HG03103 (cell line): ENCODE measurements at regions not wholly inside any gene's neighbourhood (a gene's known extent, or its start where the extent isn't known, plus 50 kb on each side); places are given as distances from the start of the nearest gene placed in this dataset.

Experiments used
- ATAC-seq: cut with Tn5 transposase; IDR thresholded peaks from one replicate; pipeline ENCODE4 v1.9.1; 2021; ENCODE audit warnings: low read depth; ENCODE audit not compliant: unreplicated experiment

DNA sequence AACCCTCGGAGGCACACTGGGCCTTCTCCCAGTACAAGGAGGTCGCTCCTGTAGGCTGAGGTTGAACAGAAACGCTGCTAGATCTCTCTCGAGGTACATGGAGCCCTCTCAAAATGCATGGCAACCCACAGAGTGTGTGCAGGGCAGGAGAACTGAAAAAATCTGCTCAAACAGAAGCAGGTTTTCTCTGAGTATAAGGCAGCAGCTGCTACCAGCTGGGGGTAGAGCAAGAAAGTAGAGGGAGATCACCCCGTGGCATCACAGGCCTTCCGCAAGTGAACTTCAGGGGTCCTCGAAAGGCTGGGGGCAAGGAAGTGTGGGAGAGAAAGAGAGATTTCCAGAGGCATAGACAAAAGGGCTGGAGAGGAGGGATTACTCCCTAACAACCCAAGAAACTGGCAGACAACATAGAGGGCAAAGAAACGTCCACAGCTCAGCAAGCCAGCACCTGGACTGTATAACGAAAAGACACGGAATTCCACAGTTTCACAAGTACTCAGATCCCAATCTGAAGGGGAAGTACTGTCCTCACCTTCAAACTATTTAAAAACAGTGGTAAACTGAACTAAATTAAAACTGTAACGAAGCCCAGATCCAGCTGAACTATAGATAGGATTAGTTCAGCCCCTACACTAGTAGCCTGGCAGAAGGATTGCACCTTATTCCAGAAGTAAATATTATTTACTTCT is 299.2 kb downstream of the IPMK start:
- no peak for ATAC-seq

DNA sequence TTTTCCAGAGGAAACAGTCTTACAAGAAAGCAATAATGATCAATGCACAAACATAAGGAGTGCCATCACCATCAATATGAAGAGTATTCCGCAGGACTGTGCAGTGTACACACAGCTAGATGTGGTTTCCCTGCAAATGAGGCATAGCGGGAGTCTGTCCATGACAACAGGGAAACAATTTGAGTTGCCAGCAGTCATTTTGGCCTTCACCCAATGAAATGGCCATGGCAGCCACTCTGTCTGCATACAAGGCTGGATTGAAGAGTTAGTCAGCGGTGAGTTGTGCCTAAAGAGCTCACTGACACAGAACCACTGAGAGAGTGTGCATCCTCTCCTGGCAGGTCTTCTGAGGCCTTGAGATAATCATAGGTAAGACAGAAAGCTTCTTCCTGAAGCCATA is 303.3 kb downstream of the IPMK start:
- no peak for ATAC-seq

DNA sequence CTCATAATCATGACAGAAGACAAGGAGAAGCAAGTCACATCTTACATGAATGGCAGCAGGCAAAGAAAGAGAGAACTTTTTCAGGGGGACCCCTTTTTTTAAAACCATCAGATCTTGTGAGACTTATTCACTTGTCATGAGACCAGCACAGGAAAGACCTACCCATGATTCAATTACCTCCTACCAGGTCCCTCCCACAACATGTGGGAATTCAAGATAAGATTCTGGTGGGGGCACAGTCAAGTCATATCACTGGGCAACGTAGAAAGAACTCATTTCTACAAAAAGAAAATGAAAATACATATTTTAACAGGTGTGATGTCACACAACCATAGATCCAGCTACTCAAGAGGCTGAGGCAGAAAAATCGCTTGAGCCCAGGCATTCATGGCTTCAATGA is 304.1 kb downstream of the IPMK start:
- ATAC-seq: no peak

DNA sequence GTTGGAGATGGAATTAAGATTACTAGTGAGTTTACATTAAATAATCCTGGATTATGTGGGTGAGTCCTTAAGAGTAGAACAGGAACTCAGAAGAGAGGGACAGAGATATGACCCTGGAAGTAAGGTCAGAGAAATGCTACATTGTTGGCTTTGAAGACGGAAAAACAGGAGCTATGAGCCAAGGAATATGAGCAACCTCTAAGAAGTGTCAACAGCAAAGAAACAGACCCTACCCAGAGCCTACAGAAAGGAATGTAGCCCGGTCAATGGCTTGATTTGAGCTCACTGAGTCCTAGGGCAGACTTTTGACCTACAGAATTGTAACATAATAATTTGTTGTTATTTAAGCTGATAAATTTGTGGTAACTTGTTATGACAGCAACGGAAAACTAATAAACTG is 304.9 kb downstream of the IPMK start:
- no peak for ATAC-seq

DNA sequence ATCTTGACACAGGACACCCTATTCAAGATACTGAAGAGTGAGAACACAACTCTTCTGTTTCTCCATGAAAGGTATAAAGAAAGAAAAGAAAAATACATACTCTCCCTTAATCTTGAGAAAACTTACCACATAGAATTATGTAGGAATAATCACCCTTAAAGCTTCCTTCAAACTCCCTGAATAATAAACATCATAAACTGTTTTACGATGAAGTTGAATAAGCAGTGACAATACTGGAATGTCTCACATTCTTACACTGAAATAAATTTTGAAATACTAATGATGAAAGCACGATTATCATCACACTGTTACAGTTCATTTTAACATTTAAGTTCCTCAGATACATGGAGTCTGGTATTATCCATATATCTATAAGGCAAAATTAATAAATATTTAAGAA is 306.2 kb downstream of the IPMK start:
- no peak for ATAC-seq

DNA sequence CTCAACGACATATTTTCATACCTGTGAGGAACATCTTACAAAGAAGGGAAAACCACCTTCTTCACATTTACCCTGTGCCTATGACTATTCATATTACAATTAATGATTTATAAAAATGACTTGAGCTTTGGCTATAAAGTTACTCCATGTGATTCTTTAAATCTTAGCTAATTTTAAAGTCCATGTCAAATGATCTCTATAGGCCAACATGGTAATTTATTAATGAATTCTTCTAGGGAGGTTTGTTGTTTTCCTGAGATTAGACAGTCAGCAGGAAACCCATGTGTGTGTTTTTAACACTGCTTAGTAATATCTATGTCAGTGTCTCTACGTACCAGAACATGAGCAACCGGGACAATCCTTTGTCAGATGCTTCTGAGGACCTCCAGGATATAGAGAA is 307.3 kb downstream of the IPMK start:
- ATAC-seq: no peak

DNA sequence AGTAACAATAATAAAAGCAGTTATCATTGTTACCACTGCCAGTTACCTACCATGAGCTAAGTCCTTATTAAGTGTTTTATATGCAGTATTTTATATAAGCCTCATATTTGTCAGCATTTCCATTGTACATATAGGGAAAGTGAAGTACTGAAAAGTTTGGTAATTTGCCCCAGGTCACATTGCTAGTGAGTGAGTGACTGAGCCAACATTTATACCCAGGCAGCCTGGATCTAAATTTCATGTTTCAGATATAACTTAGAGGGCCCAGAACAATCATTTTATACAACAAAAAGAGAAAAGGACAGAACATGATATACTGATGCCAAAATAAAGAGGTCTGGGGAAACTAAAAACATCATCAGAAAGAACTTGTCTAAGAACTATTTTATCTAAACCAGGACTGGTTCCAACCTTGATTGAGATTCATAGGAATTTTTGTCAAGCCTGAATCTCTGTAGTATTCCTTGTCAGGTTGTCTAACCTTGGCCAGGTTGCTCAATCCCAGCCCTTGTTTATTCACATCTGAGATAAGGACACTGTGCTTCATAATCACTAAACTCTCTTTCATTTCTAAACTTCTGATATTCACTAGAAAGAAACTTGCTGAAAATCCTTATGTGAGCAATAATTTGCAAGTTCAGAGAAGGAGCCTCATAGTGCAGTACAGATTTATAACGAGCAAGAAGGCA is 308.2 kb downstream of the IPMK start:
- no peak for ATAC-seq

DNA sequence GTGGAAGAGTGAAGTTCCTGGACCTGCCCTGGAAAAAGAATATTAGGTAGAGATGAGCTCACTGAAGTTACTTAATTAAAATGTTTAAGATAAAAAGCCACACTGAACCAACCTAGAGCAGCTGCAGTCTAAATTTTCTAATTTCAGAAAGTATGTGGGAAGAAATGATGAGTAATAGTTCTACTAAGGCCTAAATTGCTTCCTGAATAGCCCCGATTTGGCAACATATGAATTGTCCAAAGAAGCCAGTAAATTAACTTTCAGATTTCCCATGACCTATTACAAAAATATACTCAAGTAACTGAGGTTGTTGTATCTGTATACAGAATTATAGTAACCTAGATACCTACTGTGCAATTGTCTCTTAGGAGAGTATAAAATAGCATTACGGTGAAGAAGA is 312.6 kb downstream of the IPMK start:
- ATAC-seq: no peak

DNA sequence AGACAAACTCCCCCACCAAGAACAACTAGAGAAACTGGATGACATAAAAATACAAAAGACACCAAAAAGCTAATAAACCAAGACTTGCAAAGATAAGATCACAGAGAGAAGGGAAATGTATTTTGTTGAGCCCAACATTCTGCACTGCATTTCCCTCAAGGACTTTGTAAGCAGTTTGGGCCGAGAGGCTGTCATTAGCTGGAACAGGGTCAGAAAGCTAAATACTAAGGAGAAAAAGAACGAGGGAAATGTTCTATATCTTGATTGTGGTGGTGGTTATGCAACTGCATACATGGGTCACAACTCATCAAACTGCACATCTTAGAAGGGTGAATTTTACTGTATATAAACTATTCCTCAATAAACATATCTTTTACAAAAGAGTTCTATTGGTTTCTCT is 315.0 kb downstream of the IPMK start:
- ATAC-seq: no peak

DNA sequence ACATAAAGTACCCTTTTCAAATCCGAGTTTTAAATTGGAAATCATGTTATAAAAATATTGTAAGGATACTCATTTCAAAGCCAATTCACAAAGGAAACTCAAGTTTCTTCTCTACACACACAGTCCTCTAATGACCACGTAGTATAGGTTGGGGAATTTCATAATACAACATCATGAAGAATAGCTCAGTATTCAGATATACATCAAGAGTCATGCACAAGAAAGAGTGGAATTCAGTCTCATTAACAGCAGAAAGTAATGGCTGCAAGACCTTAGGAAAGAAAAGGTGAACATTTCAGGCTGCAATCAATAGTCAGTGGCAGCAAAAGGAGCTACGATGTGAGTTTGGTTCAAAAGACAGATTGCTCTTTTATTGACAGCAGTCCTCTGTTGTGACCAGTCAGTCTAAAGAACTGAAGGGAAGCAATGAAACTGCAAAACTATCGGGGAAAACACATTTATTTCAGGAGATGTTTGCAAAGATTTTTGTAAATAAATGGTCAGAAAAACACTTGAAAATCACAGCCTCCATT is 317.2 kb downstream of the IPMK start:
- ATAC-seq: no peak

DNA sequence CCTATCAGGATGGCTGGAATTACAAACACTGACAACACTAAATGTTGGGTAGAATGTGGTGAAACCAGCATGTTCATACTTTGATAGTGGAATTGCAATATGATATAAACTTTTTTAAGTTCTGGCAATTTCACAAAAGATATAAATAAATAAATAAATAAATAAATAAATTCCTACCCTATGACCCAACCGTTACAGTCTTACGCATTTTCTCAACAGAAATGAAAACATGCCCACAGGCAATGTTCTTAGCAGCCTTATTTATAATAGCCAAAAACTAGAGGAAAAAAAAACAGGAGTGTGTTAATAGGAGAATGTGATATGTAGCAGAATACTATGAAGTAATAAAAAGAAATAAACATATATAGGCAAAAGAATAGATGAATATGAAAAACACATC is 318.9 kb downstream of the IPMK start:
- no peak for ATAC-seq

DNA sequence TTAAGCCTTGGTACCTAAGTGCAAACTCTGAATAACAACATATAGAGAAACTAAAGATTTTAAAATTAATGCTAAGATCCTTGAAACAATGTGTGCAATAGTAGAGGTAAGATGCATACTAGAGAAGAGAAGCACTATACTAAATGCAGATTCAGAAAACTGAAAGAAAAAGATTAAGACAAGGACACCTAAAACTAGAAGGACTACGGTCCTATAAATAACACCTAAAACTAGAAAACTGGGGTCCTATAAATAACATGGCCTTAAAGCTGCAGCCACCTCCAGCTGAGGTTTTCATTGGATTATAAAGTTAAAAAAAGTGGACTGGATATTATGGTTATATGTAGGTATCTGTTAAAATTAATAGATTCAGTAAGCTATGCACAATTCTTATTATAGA is 320.9 kb downstream of the IPMK start:
- ATAC-seq: no peak

DNA sequence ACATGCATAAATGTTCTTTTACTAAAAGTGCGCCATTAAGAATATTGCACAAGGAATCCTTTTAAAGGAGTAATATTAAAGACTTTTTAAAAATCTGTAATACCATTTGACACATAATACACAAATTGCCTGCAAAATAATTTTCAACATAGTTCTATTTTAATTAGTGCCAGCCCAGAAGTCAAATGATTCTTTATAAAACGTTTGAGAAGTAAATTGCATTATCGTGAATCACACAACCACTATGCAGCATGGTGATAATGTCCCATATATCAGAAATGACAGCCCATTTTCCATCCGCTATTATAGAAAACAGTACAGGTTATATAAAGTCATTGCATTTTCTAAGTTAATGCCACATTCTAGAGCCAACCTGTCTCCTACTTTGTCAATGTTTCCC is 324.0 kb downstream of the IPMK start:
- no peak for ATAC-seq

DNA sequence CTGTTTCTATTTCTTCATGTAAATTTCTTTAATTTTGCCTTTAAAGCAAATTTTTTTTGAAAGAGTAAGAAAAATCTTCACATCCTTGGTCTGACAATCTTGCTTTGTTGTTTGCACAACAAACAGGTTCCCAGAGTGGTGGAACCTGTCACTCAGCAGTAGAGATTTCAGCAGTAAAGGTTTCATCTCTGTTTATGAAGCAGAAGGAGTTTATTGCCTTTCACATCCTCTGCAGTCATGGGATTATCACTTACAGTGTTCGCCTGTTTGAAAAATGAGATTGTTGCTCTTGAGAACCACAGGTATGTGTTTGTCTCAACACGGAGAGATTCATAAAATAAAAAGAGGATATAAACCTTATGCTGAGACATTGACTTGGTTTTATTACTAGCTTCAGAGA is 342.6 kb downstream of the IPMK start:
- no peak for ATAC-seq

DNA sequence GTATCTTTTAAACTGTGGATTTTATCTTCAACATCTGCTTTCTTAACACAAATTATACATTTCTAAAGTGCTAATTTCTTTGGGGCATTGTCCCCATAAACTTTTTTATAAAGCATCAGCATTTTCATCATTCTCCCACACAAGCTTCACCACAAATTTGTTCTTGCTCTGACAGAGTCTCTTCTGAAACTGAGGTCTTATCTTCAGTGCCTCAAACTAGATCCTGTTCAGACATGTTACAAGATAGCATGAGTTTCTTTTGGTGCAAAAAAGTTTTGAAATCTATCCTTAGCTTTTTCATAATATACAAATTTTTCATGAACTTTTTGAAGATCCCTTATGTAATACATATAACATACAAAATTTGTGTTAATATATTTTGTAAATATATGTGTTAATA is 346.6 kb downstream of the IPMK start:
- ATAC-seq: no peak

DNA sequence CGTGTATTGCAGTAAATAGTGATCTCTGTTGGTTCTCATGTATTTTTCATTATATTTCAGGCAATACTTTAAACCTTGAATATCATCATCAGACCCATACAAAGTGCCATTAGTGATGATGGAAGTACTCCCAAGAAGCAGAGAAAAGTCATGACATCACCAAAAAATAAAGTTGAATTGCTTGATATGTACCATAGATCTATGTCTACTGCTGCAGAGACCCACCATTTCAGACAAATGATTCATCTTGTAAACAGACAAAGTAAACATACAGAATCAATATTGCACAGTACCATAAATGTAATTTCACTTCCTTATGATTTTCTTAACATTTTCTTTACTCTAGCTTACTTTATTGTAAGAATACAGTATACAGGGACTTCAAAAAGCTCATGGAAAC is 347.8 kb downstream of the IPMK start:
- ATAC-seq: no peak

DNA sequence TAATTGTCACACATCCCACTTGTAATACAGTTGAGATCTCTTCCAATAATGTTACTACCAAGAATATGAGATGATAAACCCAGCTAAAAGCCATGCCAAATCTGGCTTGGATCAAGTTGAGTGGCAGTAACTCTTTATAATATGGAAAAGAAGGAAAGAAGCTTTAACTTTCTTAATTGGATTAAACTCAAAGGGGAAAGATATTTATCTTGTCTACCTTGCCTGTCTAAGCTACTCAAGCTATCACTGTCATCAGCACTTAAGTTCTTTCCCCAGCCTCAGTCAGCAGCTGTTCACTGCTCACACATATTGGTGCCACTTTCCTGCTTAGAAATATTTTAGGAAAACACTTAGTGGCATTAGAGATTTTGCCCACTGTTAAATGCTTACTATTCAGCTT is 350.7 kb downstream of the IPMK start:
- ATAC-seq: no peak

DNA sequence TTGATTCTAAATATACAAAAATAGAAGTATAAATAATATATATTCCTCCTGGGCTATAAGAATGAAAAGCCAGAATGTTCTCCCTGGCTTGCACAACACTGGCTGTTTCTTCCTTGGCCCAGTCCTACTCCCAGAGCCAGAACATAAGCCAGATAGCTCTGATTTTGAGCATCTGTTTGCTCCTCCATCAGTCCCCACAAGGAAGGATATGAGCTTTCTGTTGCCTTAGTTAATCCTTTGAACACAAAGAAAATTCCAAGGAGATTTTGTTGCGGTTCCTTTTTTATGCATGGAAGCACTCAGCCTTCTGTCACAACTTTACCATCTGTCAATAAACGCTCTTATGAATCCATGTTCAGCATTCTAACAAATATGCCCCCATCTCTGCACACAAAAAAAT is 361.8 kb downstream of the IPMK start:
- no peak for ATAC-seq

DNA sequence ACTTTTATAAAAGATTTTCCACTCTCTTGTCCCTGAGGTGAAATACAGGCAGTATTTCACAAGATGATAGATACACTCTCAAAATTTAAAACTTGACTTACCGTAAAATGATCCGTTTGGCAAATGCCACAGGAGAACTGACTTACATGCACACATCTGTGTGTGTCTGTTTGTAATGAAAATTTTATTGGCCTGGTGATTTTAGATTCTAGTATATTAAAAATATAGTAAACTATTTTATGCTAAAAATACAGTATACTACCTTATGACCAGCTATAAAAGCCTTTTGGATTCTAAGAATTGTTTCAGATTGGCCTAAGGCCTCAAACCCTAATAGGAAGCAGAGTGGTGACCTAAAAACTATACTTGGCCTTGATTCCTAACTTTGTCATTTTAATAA is 362.7 kb downstream of the IPMK start:
- no peak for ATAC-seq

DNA sequence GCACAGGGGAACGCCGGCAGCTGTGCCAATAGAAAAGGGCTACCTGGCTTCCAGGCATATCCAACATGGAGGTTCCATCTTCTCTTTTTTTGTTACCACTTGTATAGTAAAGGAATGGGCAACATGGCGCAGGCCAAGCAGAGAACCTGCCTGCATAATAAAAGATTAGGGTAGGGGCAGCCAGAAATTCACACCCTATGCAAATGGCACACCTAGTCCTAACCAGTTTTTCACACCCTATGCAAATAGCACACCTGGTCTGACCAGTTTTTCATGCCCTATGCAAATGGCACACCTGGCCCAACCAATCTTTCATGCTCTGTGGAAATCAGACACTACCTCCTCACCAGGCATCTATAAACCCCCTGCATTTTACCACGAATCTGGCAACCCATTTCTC is 369.5 kb downstream of the IPMK start:
- ATAC-seq: no peak

DNA sequence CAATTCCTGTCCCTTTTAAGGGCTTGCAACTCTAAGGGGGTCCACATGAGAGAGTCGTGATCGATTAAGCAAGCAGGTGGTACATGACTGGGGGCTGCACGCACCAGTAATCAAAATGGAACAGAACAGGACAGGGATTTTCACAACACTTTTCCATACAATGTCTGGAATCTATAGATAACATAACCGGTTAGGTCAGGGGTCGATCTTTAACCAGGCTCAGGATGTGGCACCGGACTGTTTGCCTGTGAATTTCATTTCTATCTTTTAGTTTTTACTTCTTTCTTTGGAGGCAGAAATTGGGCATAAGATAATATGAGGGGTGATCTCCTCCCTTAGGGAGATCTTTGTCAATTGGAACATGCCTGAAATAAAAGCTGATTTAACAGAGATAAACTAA is 370.1 kb downstream of the IPMK start:
- no peak for ATAC-seq

DNA sequence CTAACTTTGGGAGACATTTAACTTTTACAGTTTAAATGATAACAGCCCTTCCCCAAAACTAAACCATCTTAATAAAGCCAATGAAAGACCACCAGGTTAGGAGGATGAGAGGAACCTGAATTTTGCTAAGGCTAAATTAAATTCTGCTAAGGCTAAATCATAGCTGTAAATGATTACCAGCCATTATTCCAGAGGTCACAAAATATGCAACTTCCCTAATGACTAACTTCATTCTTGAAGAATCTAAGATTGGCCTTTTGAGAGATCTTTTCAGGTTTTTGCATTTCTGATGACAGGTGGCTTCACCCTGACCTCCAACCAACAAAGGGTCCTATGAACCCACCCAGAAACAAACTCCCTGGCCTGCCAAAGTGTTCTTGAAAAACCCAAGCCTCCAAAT is 373.3 kb downstream of the IPMK start:
- ATAC-seq: no peak
